IPS DF 19.7 (cell line): ENCODE measurements at regions not wholly inside any gene's neighbourhood (a gene's known extent, or its start where the extent isn't known, plus 50 kb on each side); places are given as distances from the start of the nearest gene placed in this dataset.
A peak's percentile ranks its signal among the peaks of the same experiment; 100 is the strongest.
"Not testable (repeated sequence)": the region's sequence is repeated elsewhere in the genome, so short reads cannot be mapped to it uniquely, and the experiment has no call there.

Experiments
- DNase-seq: peaks from one replicate; pipeline ENCODE4 v3.0.0-alpha.2; 2013; ENCODE audit warnings: low read depth, low spot score

DNA sequence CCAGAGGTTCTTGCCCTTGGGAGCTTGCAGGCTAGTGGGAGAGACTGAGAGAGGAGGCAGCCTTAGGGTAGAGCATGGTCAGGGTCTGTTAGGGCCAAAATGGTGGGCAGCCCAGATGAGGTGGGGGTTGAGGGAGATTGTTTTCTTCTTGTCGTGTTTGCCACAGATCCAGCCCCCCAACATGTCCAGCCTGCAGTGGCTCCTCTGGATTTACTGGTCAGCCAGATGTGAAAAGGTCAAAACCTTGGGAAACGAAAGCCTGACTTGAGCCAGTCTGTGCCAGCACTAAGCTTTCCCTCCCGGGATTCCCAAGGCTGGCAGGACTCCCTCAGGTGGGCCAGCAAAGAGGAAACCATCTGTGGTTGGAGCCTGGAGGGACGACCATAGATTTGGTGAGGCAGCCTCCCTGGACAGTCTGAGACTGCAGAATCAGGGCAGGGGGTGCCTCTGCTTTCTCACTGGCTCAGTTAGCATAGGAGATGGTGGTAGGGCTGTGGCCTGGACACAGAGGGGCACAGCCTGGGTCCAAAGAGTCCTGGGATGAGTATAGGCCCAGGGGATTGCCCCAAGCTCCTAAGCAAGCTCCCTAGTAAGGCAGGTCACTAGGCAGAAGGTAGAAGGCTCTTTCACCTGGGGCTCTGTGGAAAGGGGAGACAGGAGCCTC lies 51.2 kb upstream of the PRR23C start:
- DNase-seq, result no peak

DNA sequence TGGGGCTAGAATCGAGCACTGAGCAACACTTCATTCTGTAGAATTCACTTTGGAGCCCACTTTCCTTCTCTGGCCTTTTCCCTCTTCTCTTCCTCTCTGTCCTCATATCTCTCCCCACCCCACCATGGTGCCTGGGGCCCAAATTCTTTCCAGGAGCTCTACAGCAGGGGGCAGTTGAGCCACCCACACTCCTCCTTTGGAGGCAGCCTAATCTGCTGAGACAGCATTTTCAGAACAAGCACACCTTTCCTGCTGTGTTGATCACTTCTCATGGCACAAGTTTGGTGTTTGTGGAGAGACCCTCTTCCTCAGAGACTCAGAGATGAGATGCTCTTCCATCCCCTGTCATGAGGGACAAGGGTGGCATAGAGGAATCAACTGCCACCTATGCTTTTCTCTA lies 52.0 kb upstream of the PRR23C start:
- no peak for DNase-seq

DNA sequence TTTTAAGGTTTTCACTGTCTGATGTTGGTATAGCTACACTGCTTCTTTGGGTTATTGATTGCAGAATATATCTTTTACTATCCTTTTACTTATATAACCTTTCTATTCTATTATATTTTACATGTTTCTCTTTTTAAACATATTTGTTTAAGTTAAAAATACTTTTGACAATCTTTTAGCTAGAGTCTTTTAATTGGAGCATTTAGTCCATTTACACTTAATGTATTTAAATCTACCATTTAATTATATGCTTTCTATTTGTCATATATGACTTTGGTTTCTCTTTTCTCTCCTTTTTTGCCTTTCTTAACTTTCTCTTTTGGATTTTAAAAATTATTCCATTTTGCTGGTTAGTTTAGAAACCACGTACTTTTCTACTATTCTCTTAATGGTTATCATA lies 53.7 kb upstream of the PRR23C start:
- DNase-seq, result no peak

DNA sequence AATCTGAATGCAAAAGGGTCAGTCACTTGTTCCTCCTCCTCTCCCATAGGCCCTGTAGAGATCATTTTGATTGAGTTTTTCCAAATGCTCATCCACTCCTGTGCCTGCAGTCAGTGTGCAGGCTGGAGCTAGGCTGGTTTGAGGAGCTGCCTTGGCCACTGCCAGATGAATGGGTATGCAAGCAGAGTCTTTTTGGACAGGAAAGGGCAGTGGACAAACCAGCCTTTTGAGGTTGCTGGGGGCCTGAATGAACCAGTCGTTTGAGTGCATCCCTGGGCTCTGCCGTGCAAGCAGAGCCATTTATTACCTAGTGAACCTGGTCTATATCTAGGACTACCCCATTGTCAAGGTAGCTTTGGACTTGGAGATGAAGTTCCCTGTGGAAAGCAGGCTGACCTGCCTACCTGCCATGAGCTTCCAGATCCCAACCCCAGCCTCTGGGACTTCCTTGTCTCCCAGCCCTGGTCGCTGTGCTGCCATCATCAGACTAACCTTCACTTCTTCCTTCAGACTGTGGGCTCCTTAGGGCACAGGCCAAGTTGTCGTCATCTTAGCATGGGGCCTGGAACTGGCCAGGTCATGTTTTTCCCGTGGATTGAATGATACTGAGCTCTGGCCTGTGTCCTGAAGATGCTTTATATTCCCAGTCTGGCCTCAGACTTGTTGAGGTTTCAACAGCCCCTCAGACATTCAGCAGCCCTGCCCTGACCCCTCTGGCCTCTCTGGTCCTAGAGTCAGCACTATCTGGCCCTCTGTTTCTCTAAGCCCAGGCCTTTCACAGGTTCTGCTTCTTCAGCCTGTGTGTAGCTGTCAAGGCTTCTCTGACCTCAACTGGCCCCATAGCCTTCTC lies 55.5 kb upstream of the PRR23C start:
- DNase-seq, result no peak

DNA sequence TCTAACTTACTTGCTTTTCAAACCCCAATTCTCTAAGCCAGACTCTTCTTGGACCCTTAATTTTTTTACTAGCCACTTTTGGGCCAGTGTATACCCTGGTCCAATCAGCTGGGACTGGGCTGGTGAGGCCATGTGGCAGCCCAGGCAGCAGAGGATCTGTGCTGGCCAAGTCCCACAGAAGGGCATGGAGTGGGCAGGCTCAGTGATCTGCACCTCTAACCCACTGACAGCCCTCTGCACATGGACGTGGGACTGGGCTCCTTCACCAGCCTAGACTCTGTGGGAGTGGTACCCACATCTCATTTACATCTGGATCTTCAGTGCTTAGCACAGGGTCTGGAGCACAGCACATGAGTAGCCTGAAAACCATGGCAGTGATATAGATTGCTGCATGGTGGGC lies 56.1 kb upstream of the PRR23C start:
- no peak for DNase-seq

DNA sequence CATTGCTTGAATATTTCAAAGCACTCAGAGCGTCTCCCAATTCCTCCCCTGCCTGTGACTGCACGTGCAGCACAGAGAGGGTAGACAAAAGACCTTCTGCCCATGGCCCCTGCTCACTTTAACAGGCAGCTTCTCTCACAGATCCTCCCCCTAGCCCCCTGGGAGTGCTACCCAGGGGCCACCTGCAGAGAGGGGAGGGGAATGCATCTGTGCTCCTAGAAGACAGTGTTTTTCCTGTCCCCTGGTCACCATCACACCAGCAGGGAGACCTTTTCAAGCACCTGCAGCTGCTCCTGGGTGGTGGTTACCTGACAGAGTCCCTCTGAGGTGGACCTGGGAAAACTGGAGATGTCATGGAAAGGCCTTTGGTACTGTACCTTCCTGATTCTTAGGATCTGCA lies 56.7 kb upstream of the PRR23C start:
- no peak for DNase-seq

DNA sequence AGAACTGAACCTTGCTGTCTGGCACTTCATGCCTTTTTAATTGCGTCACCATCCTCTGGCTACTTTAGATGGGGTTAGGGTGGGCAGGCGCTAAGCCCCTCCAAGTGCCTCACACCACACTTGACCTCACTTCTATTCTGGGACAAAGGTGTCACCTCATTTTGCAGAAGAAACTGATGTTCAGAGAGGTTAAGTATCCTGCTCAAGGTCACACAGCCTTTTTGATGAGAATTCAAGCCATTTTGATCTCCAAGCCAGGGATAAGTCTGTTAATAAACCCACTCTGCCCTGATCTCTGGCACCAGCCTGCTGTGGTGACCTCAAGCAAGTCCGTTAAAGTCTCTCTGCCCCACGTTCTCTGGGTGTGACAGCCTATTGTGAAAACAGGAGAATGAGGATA lies 58.8 kb upstream of the PRR23C start:
- DNase-seq, result no peak

DNA sequence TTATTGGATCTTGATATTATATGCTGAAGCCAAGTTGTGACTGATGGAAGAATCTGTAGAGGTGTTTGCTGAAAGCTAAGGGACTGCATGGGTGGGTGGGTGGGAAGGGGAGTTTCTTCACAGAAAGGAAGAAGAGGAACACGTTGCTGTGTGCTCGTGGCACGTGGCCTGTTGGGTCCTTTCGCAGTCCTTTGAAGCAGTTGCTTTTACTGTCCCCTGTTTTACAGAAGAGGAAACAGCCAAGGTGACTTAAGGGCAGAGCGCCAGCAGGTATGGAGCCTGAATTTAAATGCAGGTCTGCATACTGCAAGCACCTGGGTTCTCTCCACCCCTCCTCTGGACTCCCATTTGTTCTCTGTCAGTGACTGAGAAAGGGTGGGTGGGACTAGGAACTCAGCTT lies 59.4 kb upstream of the PRR23C start:
- DNase-seq, result no peak

DNA sequence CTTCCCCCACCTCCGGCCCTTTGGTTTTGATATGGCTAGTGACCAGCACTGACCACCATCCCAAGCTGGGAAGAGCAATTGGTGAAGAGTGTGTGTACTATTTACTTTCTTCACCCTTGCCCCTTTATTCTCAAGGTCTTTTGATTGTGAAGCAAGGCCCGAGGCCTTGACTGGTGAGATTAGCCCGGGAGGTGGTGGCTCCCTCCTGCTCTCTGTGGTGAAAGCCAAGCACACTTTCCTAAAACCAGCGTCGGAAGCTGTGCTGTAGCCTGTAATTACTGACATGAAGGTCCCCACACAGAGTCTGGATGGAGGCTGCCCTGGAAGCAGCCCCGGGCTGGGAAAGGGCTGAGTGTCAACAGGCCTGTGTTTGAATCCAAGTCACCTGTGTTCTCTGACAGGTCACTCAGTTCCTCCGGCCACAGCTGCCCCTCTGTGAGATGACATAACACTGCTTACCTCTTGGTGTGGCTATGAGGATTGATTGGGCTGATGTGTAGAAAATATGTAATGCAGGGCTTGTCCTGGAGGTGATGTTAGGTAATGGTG lies 60.5 kb upstream of the PRR23C start:
- DNase-seq, result no peak

DNA sequence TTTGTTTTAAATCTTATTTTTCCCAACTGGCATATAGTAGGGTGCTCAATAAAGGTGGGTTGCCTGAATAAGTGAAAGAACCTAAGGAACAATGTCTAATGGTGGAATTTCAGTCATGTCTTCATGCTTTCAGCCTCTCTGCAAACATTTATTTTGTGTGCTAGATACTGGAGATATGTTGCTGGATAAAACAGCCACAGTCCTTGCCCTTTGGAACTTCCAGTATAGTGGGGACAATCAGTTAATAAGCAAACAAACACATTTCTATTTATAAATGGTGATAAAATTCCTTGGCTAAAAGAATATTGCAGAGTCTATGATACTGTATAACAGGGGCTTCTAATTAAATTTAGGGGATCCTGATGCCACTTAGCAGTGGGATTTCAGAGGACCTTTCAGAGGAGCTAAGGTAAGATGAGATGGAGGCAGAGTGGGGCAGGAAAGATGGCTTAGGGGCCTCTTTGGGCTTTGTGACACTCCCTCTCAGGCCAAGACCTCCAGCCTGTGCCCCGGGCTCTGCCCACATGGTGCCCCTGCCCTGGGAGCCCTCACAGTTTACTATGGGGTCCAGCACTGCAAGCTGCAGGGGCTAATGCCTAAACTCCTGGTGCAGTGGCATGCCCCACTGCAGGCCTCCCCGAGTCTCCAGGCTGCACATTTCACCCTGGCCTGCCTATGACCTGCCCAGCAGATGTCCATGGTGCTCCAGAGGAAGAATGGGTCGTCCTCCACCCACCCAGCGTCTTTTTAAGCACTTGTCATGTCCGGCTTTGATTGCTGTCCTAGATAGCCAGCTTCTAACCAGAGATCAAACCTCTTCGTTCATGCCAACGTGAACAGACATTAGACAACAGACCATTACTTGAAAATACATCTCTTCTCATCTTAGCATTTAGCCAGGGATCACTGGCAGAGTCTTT lies 61.6 kb upstream of the PRR23C start:
- no peak for DNase-seq

DNA sequence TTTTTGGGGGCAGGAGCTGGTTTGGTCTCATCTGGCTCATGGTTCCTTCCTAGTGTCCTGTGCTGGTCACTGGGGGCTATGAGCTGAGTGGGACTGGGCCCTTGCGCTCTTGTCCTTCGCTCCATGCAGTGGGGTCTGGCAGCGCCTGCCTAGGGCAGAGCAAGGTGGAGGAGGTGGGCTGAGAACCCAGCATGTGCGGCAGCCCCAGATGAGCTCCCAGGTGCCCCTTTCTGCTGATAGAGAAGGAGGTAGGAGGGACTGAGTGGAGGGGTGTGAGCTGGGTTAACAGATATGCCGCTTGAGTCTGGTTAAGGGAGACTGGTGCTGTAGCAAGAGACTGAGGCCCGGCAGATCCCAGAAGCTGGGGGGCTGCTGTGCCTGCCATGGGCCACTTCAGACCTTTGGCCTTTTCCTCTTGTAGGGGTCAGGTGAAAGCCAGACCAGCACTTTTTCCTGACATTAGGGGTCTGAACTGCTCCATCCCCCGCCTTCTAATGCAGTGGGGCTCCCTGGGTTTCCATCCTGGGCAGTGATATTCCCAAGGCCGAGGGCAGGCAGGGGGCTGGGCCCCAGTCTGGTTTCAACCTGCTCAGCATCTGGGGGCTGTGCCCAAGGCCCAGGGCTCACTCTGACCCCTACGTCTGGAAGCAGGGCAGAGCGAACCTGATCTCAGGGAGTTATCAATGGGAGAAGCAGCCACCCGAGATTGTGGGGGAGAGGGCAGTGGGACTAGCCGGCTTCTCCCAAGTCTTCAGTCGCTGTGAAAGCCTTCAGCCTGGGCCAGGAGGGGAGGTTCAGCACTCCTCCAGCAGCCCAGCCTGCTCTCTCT lies 62.9 kb upstream of the PRR23C start:
- no peak for DNase-seq

DNA sequence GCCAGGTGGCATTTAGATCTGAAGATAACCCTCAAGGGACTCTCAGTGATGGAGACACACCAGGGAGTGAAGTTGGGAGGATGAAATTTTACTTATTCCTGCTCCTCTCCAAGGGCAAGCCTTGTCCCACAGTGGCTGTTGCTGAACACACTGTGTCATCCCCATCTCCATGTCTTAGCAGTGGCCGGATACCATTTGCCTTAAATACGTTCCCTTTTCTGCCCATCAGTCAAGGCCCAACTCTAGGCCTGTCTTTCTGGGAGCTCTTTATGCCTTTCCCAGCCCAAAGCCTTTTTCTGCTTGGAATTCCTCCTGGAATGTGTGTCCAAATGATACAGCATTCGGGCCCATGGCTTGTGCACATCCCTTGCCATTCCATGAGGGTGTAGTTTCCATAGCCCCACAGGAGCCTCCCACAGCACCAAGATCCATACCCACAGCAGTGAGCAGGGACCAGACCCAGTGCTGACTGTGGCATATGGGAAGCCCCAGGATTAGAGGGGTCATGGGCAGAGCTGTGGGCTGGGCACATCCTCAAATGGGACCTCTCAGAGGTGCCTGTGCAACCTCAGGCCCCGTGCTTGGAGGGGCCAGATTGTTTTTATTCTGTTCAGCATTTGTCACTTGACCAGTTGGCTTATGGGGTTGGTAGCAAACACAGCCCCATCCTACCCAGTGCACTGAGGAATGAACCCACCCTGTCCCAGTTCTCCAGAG lies 63.7 kb upstream of the PRR23C start:
- no peak for DNase-seq

DNA sequence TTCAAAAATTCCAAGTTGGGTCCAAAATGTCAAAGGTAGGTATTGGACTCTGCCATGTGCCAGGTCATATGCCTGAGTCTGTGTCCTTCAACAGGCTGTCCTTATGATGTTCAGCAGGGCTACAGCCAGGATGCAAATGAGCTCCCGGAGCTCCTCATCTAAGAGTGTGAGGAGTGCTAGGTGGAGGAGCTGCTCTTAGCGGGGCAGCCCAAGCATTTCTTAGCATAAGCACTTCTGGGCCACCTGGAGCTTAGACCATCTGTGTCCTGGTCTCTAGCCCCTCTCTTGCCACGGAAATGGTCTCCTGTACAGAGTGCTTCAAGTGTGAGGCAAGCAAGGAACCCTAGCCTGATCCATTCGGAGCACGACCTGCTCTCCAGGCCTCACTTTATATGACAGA lies 64.6 kb upstream of the PRR23C start:
- no peak for DNase-seq

DNA sequence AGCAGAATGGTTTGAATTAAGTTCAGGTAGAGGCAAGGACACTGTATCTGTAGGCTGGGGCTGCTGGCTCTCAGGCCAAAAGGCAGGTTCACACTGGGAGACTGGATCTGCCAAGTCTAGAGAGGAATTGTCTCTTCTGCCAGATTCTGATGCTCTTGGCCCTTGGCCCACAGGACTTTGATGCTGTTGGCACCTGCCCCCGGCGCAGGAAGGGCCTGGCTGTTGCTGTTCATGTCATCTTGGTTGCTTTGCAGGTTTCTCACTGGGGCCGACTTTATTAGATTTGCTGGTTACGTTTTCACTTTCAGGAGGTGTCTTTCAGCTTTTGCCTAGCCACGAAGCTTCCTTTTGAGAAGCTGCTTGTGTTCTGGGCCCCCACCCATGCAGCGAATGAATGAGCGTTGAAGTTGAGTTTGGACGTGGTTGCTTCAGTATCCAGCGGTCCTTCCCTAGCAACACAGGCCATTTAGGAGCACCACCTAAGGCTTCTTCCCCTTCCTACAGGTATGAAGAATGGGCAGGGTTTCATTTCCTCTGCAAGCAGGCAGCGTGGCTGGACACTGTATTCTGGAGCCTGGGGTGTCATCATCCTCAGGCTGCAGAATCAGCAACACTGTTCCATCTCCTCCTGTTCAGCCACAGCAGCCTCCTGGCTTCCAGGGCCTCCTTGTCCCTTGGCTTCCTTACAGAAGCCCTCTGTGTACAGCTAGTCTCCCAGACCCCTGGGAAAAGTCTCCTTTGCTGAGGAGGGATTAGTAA lies 65.6 kb upstream of the PRR23C start:
- DNase-seq, result no peak

DNA sequence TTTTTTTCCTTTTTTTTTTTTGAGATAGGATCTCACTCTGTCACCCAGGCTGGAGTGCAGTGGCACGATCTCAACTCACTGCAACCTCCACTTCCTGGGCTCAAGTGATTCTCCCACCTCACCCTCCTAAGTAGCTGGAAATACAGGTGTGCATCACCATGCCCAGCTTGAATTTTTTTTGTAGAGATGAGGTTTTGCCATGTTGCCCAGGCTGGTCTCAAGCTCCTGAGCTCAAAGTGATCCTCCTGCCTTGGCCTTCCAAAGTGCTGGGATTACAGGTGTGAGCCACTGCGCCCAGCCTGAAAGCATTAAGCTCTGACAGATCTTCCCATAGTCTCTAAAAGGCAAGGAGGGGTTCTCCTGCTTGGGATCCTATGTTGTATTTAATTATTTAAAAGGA lies 66.2 kb upstream of the PRR23C start:
- not testable (repeated sequence) for DNase-seq

DNA sequence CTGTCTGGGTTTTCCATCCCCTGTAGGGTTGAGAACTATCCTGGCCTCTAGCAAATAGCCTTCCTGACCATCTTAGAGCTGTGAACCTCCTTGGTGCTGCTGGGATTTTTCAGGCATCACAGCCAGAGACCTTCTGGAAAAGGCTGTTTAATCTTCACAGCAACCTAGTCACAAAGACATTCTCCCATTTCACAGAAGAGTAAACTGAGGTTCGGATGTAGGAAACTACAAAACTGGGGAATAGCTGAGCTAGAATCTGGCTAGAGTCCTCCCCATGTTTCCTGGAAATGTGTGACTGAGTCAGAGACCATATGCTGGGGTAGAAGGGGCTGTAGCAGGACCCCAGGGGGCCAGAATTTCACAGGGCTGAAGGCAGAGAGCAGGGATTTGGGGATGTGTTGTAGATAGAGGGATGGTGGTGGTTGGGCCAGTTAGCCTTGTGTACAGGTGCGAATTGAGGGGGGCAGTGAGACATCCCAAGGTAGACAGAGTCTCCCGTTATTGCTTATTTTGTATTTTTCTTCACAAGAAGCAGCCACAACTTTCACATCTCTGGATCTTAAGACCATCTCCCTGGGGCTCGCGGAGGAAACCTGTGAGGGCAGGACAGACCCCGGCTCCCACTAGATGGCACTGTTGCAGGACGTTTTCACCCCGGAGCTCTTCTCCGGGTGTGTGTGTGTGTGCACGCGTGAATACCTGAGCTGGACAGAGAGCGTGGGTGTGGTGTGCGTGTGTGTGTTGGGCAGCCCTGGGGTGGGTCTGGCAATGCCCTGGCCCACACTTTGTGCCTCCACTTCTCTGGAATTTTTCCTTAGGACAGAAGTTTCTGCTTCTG lies 66.9 kb upstream of the PRR23C start:
- DNase-seq, result peak; percentile 15

DNA sequence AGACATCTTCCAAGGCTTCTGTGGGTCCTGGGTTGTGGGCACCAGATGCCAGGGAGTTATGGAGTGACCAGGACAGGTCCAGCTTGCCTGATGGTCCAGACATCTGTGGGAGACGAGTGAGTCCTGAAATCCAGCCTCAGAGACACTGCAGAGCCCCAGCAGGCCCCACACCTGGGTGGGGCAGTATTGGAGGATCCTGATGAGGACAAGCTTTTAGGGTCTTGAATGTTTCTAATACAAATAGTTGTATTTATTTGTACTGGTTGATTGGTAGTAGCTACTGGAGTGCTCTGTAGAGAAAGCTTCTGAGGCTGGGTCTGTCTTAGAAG lies 67.5 kb upstream of the PRR23C start:
- no peak for DNase-seq

DNA sequence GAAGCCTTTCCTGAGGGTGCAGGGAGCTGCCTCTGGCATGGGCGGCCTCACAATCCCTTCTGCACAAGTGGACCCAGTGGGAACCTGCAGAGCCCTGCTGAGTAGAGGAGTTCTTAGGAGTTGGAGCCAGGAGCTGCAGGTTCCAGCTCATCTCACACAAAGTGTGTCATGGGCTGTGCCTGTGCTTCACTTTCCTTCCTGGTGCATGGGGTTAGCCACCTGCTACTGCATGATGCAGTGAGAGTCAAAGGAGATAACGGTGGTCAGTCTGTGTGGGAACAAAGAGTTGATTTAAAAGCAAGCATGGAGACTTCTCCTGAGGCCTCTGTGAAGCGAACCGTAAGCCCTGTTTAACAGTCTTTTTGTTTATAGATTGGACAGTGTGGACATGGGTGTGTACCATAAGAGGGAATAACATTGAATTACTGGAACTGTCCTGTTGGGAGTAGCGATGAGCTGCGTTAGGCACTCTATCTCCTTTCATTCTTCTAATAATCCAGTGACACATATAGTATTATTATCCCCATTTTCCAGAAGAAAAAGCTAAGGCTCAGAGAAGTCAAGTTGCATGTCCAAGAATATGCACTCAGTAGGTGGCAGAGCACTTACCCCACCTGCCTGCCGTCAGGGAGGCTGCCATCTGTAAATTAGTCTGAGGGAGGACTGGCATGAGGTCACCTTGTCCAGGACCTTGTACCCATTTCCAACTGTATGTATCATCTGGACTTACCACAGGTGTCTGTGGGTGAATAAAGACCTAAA lies 68.7 kb upstream of the PRR23C start:
- no peak for DNase-seq
